ENCODE measurements at regions not wholly inside any gene's neighbourhood (a gene's known extent, or its start where the extent isn't known, plus 50 kb on each side); places are given as distances from the start of the nearest gene placed in this dataset.

DNA sequence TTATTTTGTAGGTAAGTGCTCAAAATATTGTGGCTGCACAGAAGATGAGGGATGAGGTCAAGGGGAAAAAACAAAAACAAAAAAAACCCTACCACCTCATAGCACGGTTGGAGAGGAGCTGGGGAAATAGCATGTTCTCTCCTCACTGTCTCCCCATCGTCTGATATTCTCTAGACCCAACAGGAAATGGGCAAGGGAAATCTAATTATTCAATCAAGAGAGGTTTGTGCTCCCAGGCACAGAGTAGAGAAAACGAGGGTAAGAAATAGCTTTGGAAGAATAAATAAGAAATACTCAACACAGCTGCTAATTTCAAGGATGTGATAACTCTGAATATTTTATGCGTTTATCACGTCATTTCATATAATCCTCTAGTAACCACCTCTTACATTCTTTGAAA is 619.2 kb upstream of the GNPDA2 start:
- TF ChIP-seq, protein P1, sequence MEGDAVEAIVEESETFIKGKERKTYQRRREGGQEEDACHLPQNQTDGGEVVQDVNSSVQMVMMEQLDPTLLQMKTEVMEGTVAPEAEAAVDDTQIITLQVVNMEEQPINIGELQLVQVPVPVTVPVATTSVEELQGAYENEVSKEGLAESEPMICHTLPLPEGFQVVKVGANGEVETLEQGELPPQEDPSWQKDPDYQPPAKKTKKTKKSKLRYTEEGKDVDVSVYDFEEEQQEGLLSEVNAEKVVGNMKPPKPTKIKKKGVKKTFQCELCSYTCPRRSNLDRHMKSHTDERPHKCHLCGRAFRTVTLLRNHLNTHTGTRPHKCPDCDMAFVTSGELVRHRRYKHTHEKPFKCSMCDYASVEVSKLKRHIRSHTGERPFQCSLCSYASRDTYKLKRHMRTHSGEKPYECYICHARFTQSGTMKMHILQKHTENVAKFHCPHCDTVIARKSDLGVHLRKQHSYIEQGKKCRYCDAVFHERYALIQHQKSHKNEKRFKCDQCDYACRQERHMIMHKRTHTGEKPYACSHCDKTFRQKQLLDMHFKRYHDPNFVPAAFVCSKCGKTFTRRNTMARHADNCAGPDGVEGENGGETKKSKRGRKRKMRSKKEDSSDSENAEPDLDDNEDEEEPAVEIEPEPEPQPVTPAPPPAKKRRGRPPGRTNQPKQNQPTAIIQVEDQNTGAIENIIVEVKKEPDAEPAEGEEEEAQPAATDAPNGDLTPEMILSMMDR (IDR thresholded peaks at IDR 0.05; ENCODE audit: insufficient read depth, low read depth, low read length) = no peak
- DNase-seq (ENCODE audit: low read depth) = no peak
- no peak overlapping the region for H3K4me3 ChIP-seq (ENCODE audit: low read depth, low read length)

DNA sequence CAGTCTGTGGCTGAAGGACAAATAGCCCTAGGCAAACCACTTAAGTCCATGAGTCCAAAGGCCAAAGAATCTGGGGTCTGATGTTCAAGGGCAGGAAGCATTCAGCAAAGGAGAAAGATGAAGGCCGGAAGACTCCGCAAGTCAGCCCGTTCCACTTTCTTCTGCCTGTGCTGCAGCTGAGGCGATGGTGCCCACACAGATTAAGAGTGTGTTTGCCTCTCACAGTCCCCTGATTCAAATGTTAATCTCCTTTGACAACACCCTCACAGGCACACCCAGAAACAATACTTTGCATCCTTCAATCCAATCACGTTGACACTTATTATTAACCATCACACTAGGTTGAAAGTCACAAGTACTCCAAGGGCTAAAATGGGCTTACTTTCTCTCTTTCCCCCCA is 605.4 kb upstream of the GNPDA2 start:
- TF ChIP-seq, protein P1 (IDR thresholded peaks at IDR 0.05; ENCODE audit: insufficient read depth, low read depth, low read length) = no peak
- no peak overlapping the region for H3K4me3 ChIP-seq (ENCODE audit: low read depth, low read length)
- DNase-seq (ENCODE audit: low read depth) = no peak

DNA sequence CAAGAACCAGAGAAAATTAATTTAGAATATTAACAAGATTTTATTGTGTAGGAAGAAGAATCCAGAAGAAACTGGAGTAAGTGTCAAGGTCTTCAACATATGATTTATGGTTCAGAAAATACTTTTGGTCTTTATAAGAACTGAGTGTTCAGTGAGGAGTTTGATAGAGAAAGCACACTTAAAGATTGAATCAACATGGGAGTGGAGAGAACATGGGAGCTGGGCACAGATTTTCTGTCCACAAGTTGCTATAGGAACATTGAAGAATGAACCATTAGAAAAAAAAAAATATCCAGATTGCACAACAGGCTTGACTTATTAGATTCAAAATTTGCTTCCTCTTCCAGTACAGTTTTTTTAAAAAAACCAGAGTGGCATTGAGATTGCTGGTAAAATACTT is 601.2 kb upstream of the GNPDA2 start:
- no peak for DNase-seq (ENCODE audit: low read depth)

DNA sequence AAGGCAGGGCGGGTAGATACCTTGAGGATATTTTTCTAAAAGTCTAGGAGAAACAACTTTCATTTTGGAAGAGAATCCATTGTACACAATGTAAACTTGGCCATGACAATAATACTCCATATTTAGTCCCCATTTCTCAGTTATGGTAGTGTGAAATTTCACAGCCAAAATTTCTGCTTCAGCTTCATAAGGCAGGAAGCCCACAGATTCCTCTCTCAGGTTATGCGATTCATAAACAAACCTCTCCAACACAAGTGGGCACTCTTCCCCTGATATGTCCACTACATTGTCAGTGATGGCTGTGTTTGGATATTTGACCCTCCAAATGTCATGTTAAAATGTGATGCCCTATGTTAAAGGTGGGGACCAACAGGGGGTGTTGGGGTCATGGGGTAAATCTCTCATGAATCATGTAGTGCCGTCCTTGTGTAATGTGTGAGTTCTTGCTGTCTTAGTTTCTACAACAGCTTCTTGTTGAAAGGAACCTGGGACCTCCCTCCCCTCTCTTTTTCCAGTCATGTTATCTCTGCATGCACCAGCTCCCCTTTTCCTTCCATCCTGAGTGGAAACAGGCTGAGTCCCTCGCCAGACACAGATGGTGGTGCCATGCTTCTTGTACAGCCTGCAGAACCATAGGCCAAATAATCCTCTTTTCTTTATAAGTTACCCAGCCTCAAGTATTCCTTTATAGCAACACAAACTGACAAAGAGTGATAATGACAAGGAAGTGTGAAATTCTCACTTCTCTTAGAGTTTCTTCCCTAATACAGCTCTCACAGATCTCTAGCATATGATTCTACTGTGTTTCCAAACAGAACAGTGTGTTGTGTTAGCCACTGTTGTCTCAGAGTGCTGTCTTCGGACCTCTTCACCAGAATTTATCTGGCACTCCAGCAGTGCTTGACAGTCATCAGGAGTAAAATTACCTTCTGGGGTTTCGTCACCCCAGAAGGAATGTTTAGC is 598.4 kb upstream of the GNPDA2 start:
- H3K4me3 ChIP-seq (ENCODE audit: low read depth, low read length) = no peak overlapping the region
- TF ChIP-seq, protein P1 (IDR thresholded peaks at IDR 0.05; ENCODE audit: insufficient read depth, low read depth, low read length) = no peak
- DNase-seq (ENCODE audit: low read depth) = no peak

More for the DNA sequence above, 601.2 kb upstream of the GNPDA2 start:
- TF ChIP-seq, protein P1 (IDR thresholded peaks at IDR 0.05; ENCODE audit: insufficient read depth, low read depth, low read length) = no peak
- no peak overlapping the region for H3K4me3 ChIP-seq (ENCODE audit: low read depth, low read length)

DNA sequence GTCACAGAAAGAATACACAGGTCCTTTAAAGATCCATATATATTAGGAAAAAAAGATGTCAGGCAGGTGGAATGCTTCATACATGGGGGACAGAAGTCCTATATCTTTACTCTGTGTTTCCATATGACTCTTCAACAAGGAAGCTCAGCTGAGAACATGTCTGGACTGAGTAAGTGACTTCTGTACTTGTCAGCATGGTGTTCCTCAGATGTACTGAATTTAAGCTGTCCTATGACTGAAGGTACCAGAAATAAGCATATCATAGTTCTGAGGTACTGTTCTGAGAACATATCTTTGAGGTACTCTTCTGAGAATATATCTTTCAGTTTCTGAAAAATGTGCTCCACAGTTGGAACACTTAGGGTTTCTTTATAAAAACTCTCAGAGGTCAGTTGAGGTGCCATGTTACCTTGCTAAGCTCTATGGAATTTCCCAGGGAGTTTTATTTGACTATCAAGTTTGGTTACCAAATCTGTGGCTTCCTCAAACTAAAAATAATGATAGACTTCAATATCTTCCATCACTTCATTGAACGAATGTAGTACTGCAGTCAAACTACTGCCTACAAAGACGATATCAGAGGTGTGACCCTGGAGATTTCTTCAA is 597.2 kb upstream of the GNPDA2 start:
- TF ChIP-seq, protein P1 (IDR thresholded peaks at IDR 0.05; ENCODE audit: insufficient read depth, low read depth, low read length) = no peak
- H3K4me3 ChIP-seq (ENCODE audit: low read depth, low read length) = no peak overlapping the region
- no peak for DNase-seq (ENCODE audit: low read depth)

DNA sequence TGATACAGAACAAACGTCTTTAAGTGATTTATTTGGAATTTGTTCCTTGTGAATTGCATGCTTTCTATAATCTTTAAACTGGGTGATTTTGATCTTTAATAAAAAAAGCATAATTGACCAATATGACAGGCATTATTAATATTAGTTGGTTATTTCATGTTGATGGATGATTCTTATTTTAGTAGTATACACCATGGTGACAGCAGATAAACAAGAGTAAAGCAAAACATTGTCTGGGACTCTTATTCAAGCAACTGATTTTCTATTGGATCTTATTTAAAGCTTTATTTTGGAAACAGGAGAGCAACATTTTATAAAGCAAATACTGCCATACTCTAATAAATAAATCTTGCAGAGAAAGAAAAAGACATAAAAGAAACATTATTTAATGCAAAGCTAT is 591.4 kb upstream of the GNPDA2 start:
- TF ChIP-seq, protein P1 (IDR thresholded peaks at IDR 0.05; ENCODE audit: insufficient read depth, low read depth, low read length) = no peak
- H3K4me3 ChIP-seq (ENCODE audit: low read depth, low read length) = no peak overlapping the region
- no peak for DNase-seq (ENCODE audit: low read depth)

Data from fibroblast of villous mesenchyme (primary cell).